CD1c-positive myeloid dendritic cell (primary cell): ENCODE measurements at regions not wholly inside any gene's neighbourhood (a gene's known extent, or its start where the extent isn't known, plus 50 kb on each side); places are given as distances from the start of the nearest gene placed in this dataset.

Experiments used
- DNase-seq: peaks from one replicate; pipeline ENCODE4 v3.0.0-alpha.2; 2016; ENCODE audit errors: extremely low spot score

DNA sequence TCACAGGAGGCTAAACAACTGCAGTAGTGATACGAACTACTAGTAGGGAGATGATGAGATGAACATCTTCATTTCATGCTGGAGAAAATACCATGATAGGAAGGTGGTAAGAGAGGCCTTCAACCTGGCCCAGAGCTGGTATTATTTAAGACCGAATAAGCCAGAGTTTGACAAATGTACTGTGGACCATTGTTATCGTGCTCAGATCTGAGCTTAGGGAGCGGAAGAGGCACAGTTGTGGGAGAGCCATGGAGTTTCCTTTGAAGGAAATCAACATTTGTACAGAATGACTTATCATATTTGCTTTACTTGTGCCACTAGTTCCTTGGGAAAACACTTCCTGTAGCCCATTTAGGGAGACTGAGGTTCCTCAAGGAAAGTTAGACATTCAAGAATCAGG is 260.6 kb upstream of the TNP1 start:
- no peak for DNase-seq

DNA sequence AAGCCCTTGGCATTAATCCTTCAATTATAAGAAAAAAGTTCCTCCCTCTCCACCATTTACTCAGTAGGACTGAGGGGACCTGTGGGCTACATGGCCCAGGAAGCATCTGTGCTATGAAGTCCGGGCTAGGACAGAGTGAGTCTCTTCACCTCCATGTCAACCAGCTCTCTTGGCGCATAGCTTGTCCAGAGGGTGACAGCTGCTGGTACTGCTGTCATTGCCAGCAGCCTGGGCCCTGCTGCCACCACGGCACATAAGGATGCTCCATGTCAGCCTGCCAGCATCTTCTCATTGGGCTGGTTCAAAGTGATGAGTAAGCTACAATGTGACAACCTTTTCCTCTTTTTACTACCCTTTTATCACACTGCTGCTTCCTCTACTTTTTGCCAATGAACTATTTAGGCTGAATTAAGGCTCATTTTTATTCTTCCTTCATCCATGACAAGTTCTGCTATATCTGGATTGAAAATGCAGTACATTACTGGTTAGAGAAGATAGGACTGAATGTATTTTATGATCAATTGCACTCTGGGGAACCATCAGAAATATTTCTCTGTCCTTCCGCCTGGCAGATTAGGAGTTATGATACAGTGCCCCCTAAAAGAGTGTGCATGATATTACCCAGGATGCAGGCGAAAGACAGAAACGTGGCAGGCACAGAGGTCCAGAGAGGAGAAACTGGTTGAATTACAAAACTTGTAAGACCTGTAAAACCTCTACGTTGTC is 258.9 kb upstream of the TNP1 start:
- no peak for DNase-seq

- no peak for DNase-seq
These were observed 257.7 kb upstream of the TNP1 start for GRCh38 chr2:217117523-217117922.

DNA sequence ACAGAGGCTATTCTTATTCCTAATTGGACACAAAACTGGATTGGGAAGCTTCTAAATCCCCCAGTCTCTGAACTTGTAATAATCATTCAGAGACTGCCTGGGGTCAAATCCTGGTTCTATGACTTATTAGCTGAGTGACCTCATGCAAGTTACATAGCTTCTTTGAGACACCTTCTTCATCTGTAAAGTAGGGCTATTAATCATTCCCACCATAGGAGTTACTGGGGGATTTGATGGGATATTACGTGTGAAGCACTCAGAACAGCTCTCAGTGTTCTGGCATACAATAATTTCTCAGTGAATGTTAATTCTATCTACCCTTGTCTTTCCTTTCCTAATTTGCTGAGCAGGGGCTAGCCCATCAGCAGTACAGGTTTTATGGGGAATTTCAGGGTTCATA is 256.7 kb upstream of the TNP1 start:
- DNase-seq = no peak

DNA sequence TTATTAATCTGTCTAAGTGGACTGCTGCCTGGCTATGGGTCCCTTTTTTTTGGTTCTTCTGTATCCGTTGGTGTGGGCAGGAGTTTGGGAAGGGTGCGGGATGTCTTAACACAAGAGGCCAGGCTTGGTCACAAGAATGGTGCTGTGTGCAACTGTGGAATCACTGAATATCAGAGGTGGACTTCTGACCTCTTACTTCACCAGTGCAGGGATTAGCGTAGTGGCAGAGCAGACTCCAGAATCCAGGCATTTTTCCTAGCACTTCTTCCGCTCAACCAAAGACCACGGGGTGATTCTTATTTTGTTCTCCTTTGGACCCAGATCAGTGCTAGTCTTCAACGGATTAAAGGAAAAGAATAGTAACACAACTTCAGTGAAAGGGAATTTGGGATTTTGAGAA is 254.3 kb upstream of the TNP1 start:
- no peak for DNase-seq

GRCh38 chr2:217113491-217113890 is 253.6 kb upstream of the TNP1 start:
- DNase-seq = no peak

GRCh38 chr2:217110550-217110949 is 250.7 kb upstream of the TNP1 start:
- DNase-seq = no peak

DNA sequence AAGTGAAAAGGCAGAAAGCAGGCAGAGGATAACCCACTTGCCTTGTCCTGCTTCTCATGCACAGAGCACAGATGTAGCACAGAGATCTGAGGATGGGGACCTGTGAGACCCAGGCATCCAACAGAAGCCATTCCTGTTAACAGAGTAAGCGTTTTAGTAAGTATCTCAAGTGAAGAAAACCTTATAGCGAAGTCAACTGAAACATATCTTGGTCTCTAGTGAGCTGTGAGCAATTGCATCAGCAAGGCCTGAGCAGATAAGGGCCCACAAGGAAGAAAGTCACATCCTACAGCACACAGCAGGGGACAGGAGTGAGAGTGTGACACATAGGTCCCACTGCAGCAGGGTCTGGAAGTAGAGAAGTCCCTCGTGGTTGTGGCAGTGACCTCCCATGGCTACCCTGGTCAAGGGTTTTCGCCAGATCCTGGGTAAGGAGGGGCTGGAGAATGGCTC is 248.7 kb upstream of the TNP1 start:
- no peak for DNase-seq

GRCh38 chr2:217108086-217108485 is 248.2 kb upstream of the TNP1 start:
- DNase-seq = no peak

- no peak for DNase-seq
These were observed 247.6 kb upstream of the TNP1 start for GRCh38 chr2:217107480-217107879.

DNA sequence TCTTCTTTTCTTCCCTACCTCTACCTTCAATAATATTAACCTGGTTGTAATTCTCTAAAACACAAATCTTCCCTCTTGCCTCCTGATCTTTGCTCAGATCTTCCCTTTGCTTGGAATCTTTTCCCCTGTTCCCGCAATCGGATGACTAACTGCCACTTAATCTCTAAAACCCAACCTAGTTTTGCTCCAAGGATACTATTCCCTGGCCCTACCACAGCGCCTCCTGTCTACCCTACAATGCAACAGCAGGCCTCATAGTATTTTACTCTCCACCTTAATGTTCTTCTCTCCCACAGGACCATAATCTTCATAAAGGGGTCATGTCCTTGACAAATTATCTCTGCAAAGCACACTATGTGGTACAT is 246.8 kb upstream of the TNP1 start:
- DNase-seq = no peak

GRCh38 chr2:217105733-217106649 is 246.1 kb upstream of the TNP1 start:
- DNase-seq = no peak

DNA sequence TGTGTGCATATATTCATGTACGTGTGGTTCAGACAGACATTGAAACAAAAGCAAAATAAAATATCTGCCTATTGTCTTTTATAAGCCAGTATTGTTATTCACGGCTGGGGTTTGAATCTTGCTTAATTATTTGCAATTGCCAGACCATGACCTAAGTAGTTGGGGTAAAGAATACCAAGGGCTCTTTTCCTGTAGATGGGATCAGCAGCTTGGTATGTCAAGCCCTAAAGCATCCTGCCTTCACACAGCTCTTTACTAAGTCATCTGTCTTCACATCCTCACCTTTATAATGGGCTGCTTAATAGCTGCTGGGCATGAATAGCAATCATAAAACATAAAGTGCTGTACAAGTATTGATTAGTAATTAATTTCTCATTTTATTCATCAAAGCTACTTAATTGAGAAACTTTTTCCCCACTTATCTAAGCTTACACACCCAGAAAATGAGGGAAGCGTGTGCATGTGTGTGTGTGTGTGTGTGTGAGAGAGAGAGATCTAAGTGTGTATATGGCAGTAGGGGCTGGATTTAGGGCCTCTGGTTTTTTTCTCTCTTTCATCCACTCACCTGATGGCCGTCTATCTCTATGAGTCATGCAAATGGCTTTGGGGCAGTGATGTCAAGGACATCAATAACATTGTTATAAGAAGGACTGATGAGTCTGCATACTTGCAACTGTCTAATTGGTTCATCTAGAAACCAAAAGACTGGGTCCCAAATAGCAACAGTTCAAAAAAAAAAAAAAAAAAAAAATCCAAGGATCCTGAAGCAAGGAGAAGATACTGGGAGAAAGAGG is 244.1 kb upstream of the TNP1 start:
- DNase-seq = no peak

DNA sequence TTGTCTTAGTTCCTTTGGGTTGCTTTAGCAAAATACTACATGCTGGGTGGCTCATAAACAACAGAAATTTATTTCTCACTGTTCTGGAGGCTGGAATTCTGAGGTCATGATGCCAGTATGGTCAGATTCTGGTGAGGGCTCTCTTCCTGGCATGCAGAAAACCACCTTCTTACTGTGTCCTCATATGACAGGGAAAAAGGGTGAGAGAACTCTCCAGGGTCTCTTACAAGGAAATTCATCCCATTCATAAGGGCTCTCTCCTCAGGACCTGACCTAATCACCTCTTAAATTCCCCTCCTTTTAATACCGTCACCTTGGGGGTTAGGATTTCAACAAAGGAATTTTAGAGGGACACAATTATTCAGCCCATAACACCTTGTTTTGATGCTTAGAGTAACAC is 243.1 kb upstream of the TNP1 start:
- no peak for DNase-seq

GRCh38 chr2:217101972-217102371 is 242.1 kb upstream of the TNP1 start:
- DNase-seq = no peak

DNA sequence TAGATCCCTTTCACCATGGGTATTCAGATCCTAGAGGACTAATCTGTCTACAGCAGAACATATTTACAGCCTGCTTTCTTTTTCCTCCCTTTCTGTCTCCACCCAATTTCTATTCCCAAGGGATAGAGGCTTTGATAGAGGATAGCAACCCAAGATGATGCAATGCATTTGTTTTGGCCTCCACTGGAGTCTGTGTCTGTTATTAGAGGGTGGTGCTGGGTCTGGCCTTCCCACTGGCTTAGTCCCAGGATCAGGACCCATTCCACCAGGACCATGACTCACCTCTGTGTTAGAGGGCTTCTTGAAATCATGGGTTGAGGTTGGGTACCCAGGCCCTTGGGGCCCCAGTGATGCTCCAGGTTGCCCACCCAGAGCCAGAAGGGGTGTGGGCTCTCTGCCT is 239.7 kb upstream of the TNP1 start:
- no peak for DNase-seq

DNA sequence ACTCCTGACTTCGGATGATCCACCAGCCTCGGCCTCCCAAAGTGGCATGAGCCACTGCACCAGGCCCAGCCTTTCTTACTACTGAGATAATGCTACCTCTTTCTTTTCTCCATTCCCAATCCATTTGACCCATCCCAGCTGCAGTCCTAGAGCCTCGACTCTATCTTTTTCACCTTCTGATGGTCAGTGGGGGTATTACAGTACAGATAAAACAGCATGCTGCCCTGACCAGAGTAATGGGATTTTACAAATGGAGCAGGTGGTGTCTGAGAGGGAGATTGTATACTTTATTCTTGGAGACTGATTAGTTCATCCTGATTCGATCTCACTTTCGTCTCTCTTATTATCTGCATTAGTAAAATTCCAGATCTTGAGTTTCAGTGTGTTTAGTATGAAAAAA is 238.6 kb upstream of the TNP1 start:
- DNase-seq = no peak

- no peak for DNase-seq
These were observed 237.5 kb upstream of the TNP1 start for GRCh38 chr2:217097346-217097745.

- DNase-seq = no peak
These were observed 236.8 kb upstream of the TNP1 start for GRCh38 chr2:217096474-217097225.

- no peak for DNase-seq
These were observed 235.8 kb upstream of the TNP1 start for GRCh38 chr2:217095511-217096205.
